Muscle of leg (tissue), 3 donors: ENCODE measurements at regions not wholly inside any gene's neighbourhood (a gene's known extent, or its start where the extent isn't known, plus 50 kb on each side); places are given as distances from the start of the nearest gene placed in this dataset.
"Not testable (repeated sequence)": the region's sequence is repeated elsewhere in the genome, so short reads cannot be mapped to it uniquely, and the experiment has no call there.

ENCODE experiments used
- DNase-seq: peaks from one replicate; pipeline ENCODE4 v3.0.0; 2013
- H3K27ac ChIP-seq: one replicate; pipeline ENCODE4 v1.5.1; 2013; ENCODE audit warnings: mild to moderate bottlenecking, low read length, control low read depth
- H3K27me3 ChIP-seq: one replicate; pipeline ENCODE4 v1.6.1; 2013; ENCODE audit warnings: low read length; ENCODE audit not compliant: control insufficient read depth, insufficient read depth
- H3K36me3 ChIP-seq: one replicate; pipeline ENCODE4 v1.6.1; 2013; ENCODE audit warnings: low read length; ENCODE audit not compliant: control insufficient read depth, insufficient read depth
- H3K4me1 ChIP-seq: one replicate; pipeline ENCODE4 v1.6.1; 2013; ENCODE audit warnings: low read length; ENCODE audit not compliant: control insufficient read depth, insufficient read depth
- H3K4me3 ChIP-seq: one replicate; pipeline ENCODE4 v1.5.1; 2013; ENCODE audit warnings: low read length, control low read depth
- H3K9me3 ChIP-seq: replicated peaks from 2 replicates; pipeline ENCODE4 v1.6.1; 2013; ENCODE audit warnings: low read depth, low read length; ENCODE audit not compliant: control insufficient read depth
- WGBS: methylation state at CpG from one replicate; pipeline ENCODE4 v1.1.5; 2013; ENCODE audit warnings: missing lambda C conversion rate; ENCODE audit not compliant: insufficient coverage; 5-methylcytosine and 5-hydroxymethylcytosine counted together

DNA sequence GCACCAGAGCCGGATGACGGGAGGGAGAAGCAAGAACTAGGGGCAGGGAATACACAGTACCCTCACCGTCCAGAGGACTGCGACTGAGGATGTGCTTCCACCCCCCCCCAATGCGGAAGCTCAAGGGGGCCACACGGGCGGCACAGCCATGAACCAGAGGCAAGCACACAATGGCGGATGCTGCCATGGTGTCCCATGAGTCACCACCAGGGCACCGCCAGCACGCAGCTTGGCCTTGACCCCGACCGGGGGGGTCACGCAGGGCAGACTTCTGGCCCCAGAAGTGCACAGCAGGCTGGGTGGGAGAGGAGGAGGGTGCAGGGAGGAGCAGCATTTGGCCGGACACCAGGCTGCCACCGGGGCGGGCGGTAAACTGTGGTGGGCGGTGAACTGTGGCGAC is 83.5 kb upstream of the ZNF254 start:
- Histone ChIP-seq H3K4me1 (no peaks in the 10 kb centered on the region), H3K27me3 (no peaks in the 10 kb centered on the region), H3K27ac (no peak overlapping the region), H3K4me3 (no peak overlapping the region), H3K9me3 (peaks cover 32% of the 10 kb centered on the region), H3K36me3 (no peaks in the 10 kb centered on the region)
- whole genome bisulfite sequencing: 96% methylated on average over 5 of the region's 19 CpGs
- DNase-seq: no peak

GRCh38 chr19:24004166-24004565 is 82.8 kb upstream of the ZNF254 start:
- Histone ChIP-seq H3K27ac (no peak overlapping the region), H3K36me3 (no peaks in the 10 kb centered on the region), H3K4me1 (no peaks in the 10 kb centered on the region), H3K9me3 (peaks cover 32% of the 10 kb centered on the region), H3K4me3 (no peak overlapping the region), H3K27me3 (no peaks in the 10 kb centered on the region)
- WGBS: 80% methylated on average over 4 of the region's 6 CpGs
- DNase-seq: no peak

GRCh38 chr19:24029941-24030636 is 56.9 kb upstream of the ZNF254 start:
- H3K27me3 ChIP-seq: no peaks in the 10 kb centered on the region
- H3K4me1 ChIP-seq: peaks cover 9% of the 10 kb centered on the region
- H3K36me3 ChIP-seq: peaks cover 2% of the 10 kb centered on the region
- H3K27ac ChIP-seq: no peak overlapping the region
- no peaks in the 10 kb centered on the region for H3K9me3 ChIP-seq
- WGBS: no CpG with 5 or more reads among the region's 8 CpGs
- no peak for DNase-seq
- H3K4me3 ChIP-seq: no peak overlapping the region

DNA sequence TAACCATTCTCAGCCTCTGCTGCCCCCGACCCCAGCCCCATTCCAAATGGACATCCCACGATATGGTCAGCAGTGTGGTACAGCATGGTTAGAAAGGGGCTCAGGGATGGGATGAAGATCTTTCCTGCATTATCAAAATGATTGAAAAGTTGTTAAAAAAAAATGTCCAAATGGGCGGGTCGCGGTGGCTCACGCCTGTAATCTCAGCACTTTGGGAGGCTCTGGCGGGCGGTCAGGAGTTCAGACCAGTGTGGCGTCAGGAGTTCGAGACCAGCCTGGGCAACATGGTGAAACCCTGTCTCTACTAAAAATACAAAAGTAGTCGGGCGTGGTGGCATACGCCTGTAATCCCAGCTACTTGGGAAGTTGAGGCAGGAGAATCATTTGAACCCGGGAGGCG is 54.3 kb upstream of the ZNF254 start:
- Histone ChIP-seq H3K9me3 (no peaks in the 10 kb centered on the region), H3K4me3 (peak overlapping the region; percentile 76), H3K36me3 (peaks cover 14% of the 10 kb centered on the region), H3K4me1 (peaks cover 12% of the 10 kb centered on the region), H3K27ac (no peak overlapping the region), H3K27me3 (no peaks in the 10 kb centered on the region)
- no peak for DNase-seq
- WGBS: 91% methylated on average over 6 of the region's 15 CpGs

- Histone ChIP-seq H3K4me1 (peaks cover 12% of the 10 kb centered on the region), H3K4me3 (peak overlapping the region; percentile 76), H3K36me3 (peaks cover 17% of the 10 kb centered on the region), H3K27me3 (no peaks in the 10 kb centered on the region), H3K9me3 (no peaks in the 10 kb centered on the region), H3K27ac (peak overlapping the region; percentile 99)
- peak; percentile 98 for DNase-seq
- 0% methylated on average over 27 of the region's 41 CpGs for WGBS
Observed at GRCh38 chr19:24033301-24033962, 53.6 kb upstream of the ZNF254 start.

DNA sequence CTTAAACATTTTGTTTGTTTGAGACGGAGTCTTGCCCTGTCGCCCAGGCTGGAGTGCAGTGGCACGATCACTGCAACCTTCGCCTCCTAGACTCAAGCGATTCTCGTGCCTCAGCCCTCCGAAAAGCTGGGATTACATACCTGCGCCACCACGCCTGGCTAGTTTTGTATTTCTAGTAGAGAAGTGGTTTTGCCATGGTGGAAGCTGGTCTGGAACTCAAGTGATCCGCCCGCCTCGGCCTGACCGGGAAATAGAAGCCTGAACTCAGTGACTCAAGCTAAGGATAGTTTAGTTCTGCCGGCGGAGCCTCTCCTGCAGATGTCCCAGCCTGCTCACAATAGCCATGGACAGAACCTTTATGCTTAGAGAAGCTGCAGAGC is 53.0 kb upstream of the ZNF254 start:
- no peaks in the 10 kb centered on the region for H3K9me3 ChIP-seq
- peaks cover 21% of the 10 kb centered on the region for H3K36me3 ChIP-seq
- DNase-seq: peak; percentile 56
- H3K4me1 ChIP-seq: peaks cover 12% of the 10 kb centered on the region
- peak overlapping the region; percentile 99 for H3K27ac ChIP-seq
- no peaks in the 10 kb centered on the region for H3K27me3 ChIP-seq
- H3K4me3 ChIP-seq: peak overlapping the region; percentile 76
- 0% methylated on average over 11 of the region's 15 CpGs for WGBS

- peaks cover 12% of the 10 kb centered on the region for H3K4me1 ChIP-seq
- H3K4me3 ChIP-seq, DNase-seq, H3K27me3 ChIP-seq, H3K9me3 ChIP-seq, H3K27ac ChIP-seq: not testable (repeated sequence)
- WGBS: 81% methylated on average over 4 of the region's 12 CpGs
- H3K36me3 ChIP-seq: peaks cover 21% of the 10 kb centered on the region
Observed at GRCh38 chr19:24035261-24035880, 51.6 kb upstream of the ZNF254 start.
